D341Med (cell line): ENCODE measurements at regions not wholly inside any gene's neighbourhood (a gene's known extent, or its start where the extent isn't known, plus 50 kb on each side); places are given as distances from the start of the nearest gene placed in this dataset.
"Not testable (repeated sequence)": the region's sequence is repeated elsewhere in the genome, so short reads cannot be mapped to it uniquely, and the experiment has no call there.

Source experiments
- DNase-seq: peaks from one replicate; pipeline ENCODE4 v3.0.0; 2012; ENCODE audit warnings: low spot score

DNA sequence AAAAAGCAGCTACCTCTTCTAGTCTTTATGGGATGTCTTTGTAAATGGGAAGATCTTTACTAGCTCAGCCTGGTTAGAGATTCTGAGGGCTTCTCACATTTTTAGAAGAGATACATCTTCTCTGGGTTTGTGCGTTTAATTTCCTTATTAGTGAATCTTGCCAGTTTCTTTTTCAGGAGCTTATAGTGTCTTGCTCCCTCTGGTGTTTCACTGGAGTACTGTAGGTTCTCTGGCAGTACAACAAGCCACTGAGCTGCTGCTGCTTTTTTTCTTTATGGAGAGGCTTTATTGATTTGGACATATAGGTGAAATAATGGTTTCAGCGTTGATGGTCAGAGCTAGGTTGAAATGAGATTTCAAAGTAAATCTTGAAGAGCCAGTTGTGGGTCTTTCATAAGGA, 82.9 kb downstream of the LAS1L start:
- DNase-seq = peak; percentile 10

- DNase-seq = no peak
These were observed 114.4 kb downstream of the LAS1L start for GRCh38 chrX:65420154-65420553.

GRCh38 chrX:65407662-65408061, 126.9 kb downstream of the LAS1L start:
- DNase-seq = peak; percentile 15

DNA sequence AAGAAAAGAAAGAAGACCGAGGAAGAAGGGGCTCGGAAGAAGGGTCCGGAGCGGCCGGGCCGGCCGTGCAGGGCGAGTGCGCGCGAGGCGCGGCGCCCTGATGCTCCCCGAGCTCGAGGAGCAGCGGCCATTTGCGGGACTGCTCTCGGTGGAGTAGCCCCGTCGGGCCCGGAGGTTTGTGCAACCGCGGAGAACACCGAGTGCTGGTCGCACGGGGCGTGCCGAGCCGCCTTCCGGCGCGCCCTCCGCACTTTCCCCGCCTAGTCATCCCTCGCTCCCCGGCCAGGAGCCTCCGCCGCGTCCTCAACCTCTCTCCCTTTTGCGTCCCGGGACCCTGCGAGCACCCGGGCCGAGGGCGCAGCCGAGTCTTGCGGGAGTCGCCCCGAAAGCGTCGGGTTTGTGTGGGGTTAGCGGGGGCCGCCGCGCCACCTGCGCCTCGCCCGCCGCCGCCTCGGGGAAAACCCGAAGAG, 127.4 kb downstream of the LAS1L start:
- DNase-seq = peak; percentile 14

GRCh38 chrX:65406532-65406931, 128.1 kb downstream of the LAS1L start:
- DNase-seq = peak; percentile 19

DNA sequence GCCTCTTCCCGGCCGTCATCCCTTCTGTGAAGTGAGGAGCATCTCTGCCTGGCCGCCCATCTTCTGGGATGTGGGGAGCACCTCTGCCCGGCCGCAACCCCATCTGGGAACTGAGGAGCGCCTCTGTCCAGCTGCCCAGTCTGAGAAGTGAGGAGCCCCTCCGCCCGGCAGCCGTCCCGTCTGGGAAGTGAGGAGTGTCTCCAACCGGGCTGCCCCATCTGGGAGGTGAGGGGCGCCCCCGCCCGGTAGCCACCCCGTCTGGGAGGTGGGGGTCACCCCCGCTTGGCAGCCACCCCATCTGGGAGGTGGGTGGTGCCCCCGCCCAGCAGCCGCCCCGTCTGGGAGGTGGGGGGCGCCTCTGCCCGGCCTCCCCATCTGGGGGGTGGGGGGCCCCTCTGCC, 142.3 kb downstream of the LAS1L start:
- DNase-seq = no peak

GRCh38 chrX:65389120-65389519, 145.5 kb downstream of the LAS1L start:
- not testable (repeated sequence) for DNase-seq
